HCT116 (cell line): ENCODE measurements at regions not wholly inside any gene's neighbourhood (a gene's known extent, or its start where the extent isn't known, plus 50 kb on each side); places are given as distances from the start of the nearest gene placed in this dataset.

Source experiments
- ATAC-seq: fragments of 200-7000 bp; cut with Tn5 transposase; 2 replicates; pipeline ENCODE4 v1.9.1; 2020; ENCODE audit warnings: mild to moderate bottlenecking, moderate library complexity
- BruUV-seq: library from RNA; stranded (reverse); fragments of 400-500 nt; replicated peaks from 2 replicates; lab custom pipeline; 2021; lab: Mats Ljungman, UMichigan
- CTCF ChIA-PET: fragments of 300-600 bp; sonication (Branson Sonifier 250); formaldehyde crosslinking; loops from one replicate; lab custom pipeline; 2021; ENCODE audit warnings: antibody characterized with exemption; lab: Charles Lee
- POLR2A ChIA-PET: fragments of 300-600, 350-600 bp; sonication (Branson Sonifier 250); formaldehyde crosslinking; loops from one replicate; lab custom pipeline; 2021; ENCODE audit warnings: antibody characterized with exemption; lab: Charles Lee
- RAD21 ChIA-PET, 2 experiments: fragments of 300-600 bp; sonication (Branson Sonifier 250); formaldehyde crosslinking; loops; one replicate each; lab custom pipeline; 2023; ENCODE audit warnings: low total read pairs in 2 of 2; ENCODE audit not compliant: uncharacterized antibody in 2 of 2, unreplicated experiment in 2 of 2, low non-redundant PET in 1 of 2; lab: Charles Lee
- DNase-seq: peaks from one replicate; pipeline ENCODE4 v3.0.0-alpha.2; 2010; ENCODE audit warnings: low read depth, low spot score
- H2AFZ ChIP-seq: fragments of 200-600 bp; shearing (Covaris generic), sonication (generic); 2 replicates; pipeline ENCODE4 v1.6.1; 2017; ENCODE audit warnings: low read depth, mixed run types, mixed read lengths, antibody characterized with exemption, low read length; ENCODE audit not compliant: poor library complexity, severe bottlenecking
- H3K27ac ChIP-seq: 2 replicates; pipeline ENCODE4 v1.5.1; 2012; ENCODE audit warnings: low read depth, low read length
- H3K27me3 ChIP-seq: fragments of 200-600 bp; sonication (generic); 2 replicates; pipeline ENCODE4 v1.6.1; 2016; ENCODE audit warnings: mixed run types, low read length, mixed read lengths; ENCODE audit not compliant: insufficient read depth
- H3K36me3 ChIP-seq, 2 experiments: fragments of 200-500 bp in 1 of 2; fragments of 200-600 bp in 1 of 2; sonication (Bioruptor generic) in 1 of 2; sonication (generic) in 1 of 2; 2 replicates each; pipeline versions ENCODE4 v1.5.1 to v1.6.1; 2014 to 2016; ENCODE audit warnings: low read length in 2 of 2, inconsistent platforms in 1 of 2, mixed read lengths in 1 of 2, mixed run types in 1 of 2; ENCODE audit not compliant: insufficient read depth in 2 of 2, control insufficient read depth in 1 of 2
- H3K4me1 ChIP-seq, 2 experiments: fragments of 200-600 bp in 1 of 2; sonication (generic) in 1 of 2; 2 replicates each; pipeline versions ENCODE4 v1.5.1 to v1.6.1; 2012 to 2017; ENCODE audit warnings: low read length in 2 of 2, inconsistent platforms in 1 of 2, mild to moderate bottlenecking in 1 of 2, mixed read lengths in 1 of 2, mixed run types in 1 of 2, moderate library complexity in 1 of 2; ENCODE audit not compliant: insufficient read depth in 2 of 2, control insufficient read depth in 1 of 2
- H3K4me2 ChIP-seq: fragments of 200-600 bp; sonication (generic); 2 replicates; pipeline ENCODE4 v1.6.1; 2017; ENCODE audit warnings: mixed run types, low read length, mixed read lengths
- H3K4me3 ChIP-seq, 2 experiments: fragments of 200-600 bp in 1 of 2; sonication (generic) in 1 of 2; replicated peaks in 1 of 2; 2 replicates each; pipeline ENCODE4 v1.5.1; 2011 to 2016; ENCODE audit warnings: low read length in 2 of 2, control low read depth in 1 of 2, low read depth in 1 of 2, mild to moderate bottlenecking in 1 of 2, mixed read lengths in 1 of 2, mixed run types in 1 of 2
- H3K79me2 ChIP-seq: fragments of 200-600 bp; sonication (generic); 2 replicates; pipeline ENCODE4 v1.6.1; 2017; ENCODE audit warnings: mild to moderate bottlenecking, mixed run types, low read length, moderate library complexity, mixed read lengths; ENCODE audit not compliant: insufficient read depth
- H3K9ac ChIP-seq: fragments of 200-600 bp; sonication (generic); 2 replicates; pipeline ENCODE4 v1.6.1; 2016; ENCODE audit warnings: low read length, mixed read lengths
- H3K9me2 ChIP-seq: fragments of 200-600 bp; sonication (generic), shearing (Covaris generic); 2 replicates; pipeline ENCODE4 v1.6.1; 2017; ENCODE audit warnings: mixed run types, mild to moderate bottlenecking, moderate library complexity; ENCODE audit not compliant: insufficient read depth
- H3K9me3 ChIP-seq, 2 experiments: fragments of 200-500 bp in 1 of 2; fragments of 200-600 bp in 1 of 2; sonication (Bioruptor generic) in 1 of 2; sonication (generic) in 1 of 2; 2 replicates each; pipeline ENCODE4 v1.6.1; 2014 to 2017; ENCODE audit warnings: low read length in 2 of 2, mixed read lengths in 2 of 2, inconsistent platforms in 1 of 2, low read depth in 1 of 2, mild to moderate bottlenecking in 1 of 2, mixed run types in 1 of 2, moderate library complexity in 1 of 2; ENCODE audit not compliant: control insufficient read depth in 1 of 2, insufficient read depth in 1 of 2
- H4K20me1 ChIP-seq: fragments of 200-600 bp; sonication (generic), shearing (Covaris generic); 2 replicates; pipeline ENCODE4 v1.6.1; 2017; ENCODE audit warnings: mixed run types, mild to moderate bottlenecking, moderate library complexity; ENCODE audit not compliant: insufficient read depth
- ATF3 ChIP-seq: IDR thresholded peaks from 2 replicates; pipeline ENCODE4 v1.6.1; 2012
- CBX3 ChIP-seq: IDR thresholded peaks from 2 replicates; pipeline ENCODE4 v1.6.1; 2012; ENCODE audit warnings: low read depth
- CEBPB ChIP-seq: IDR thresholded peaks from 2 replicates; pipeline ENCODE4 v1.6.1; 2012; ENCODE audit warnings: low read depth
- CTCF ChIP-seq, 3 experiments: fragments of 200-600 bp in 1 of 3; sonication (generic) in 1 of 3; IDR thresholded peaks in 2 of 3; conservative IDR thresholded peaks in 1 of 3; 2 replicates each; pipeline ENCODE4 v1.5.1; 2012 to 2017; ENCODE audit warnings: low read depth in 2 of 3, low read length in 2 of 3, antibody characterized with exemption in 1 of 3, borderline replicate concordance in 1 of 3, control low read depth in 1 of 3, mild to moderate bottlenecking in 1 of 3, mixed read lengths in 1 of 3, mixed run types in 1 of 3, moderate library complexity in 1 of 3; ENCODE audit not compliant: insufficient read depth in 1 of 3
- EGR1 ChIP-seq: IDR thresholded peaks from 2 replicates; pipeline ENCODE4 v1.6.1; 2012; ENCODE audit warnings: low read depth
- ELF1 ChIP-seq: IDR thresholded peaks from 2 replicates; pipeline ENCODE4 v1.6.1; 2012; ENCODE audit warnings: low read depth, borderline replicate concordance
- EZH2phosphoT487 ChIP-seq: fragments of 200-600 bp; IDR thresholded peaks from 2 replicates; pipeline ENCODE4 v1.6.1; 2018; ENCODE audit warnings: antibody characterized with exemption, borderline replicate concordance
- FOSL1 ChIP-seq: IDR thresholded peaks from 2 replicates; pipeline ENCODE4 v1.6.1; 2012; ENCODE audit warnings: low read depth
- JUND ChIP-seq: IDR thresholded peaks from 2 replicates; pipeline ENCODE4 v1.6.1; 2012
- MAX ChIP-seq: IDR thresholded peaks from 2 replicates; pipeline ENCODE4 v1.6.1; 2012
- POLR2A ChIP-seq: IDR thresholded peaks from 2 replicates; pipeline ENCODE4 v1.7.0; 2011; ENCODE audit warnings: borderline replicate concordance; ENCODE audit not compliant: insufficient read depth, insufficient read length; ENCODE audit errors: extremely low read depth
- RAD21 ChIP-seq: IDR thresholded peaks from 2 replicates; pipeline ENCODE4 v1.6.1; 2012; ENCODE audit warnings: low read depth, mild to moderate bottlenecking
- REST ChIP-seq: IDR thresholded peaks from 2 replicates; pipeline ENCODE4 v1.6.1; 2012; ENCODE audit warnings: low read depth
- SIN3A ChIP-seq: IDR thresholded peaks from 2 replicates; pipeline ENCODE4 v1.6.1; 2012; ENCODE audit warnings: low read depth
- SP1 ChIP-seq: IDR thresholded peaks from 2 replicates; pipeline ENCODE4 v1.6.1; 2012; ENCODE audit warnings: low read depth
- TCF7L2 ChIP-seq: IDR thresholded peaks from 2 replicates; pipeline ENCODE4 v1.7.0; 2011; ENCODE audit warnings: borderline replicate concordance, inconsistent platforms; ENCODE audit not compliant: insufficient read depth, insufficient read length; ENCODE audit errors: extremely low read depth
- YY1 ChIP-seq: IDR thresholded peaks from 2 replicates; pipeline ENCODE4 v1.6.1; 2011; ENCODE audit warnings: low read length, low read depth, moderate library complexity, mild to moderate bottlenecking; ENCODE audit not compliant: insufficient replicate concordance; ENCODE audit errors: extremely low read depth
- ZBTB33 ChIP-seq: IDR thresholded peaks from 2 replicates; pipeline ENCODE4 v1.6.1; 2011; ENCODE audit warnings: mild to moderate bottlenecking, low read length, moderate library complexity; ENCODE audit not compliant: insufficient replicate concordance; ENCODE audit errors: extremely low read depth
- ZFX ChIP-seq: fragments of 450-650 bp; IDR thresholded peaks from 2 replicates; pipeline ENCODE4 v1.6.1; 2017
- ZNF274 ChIP-seq: fragments of 200-500 bp; sonication (Bioruptor generic); IDR thresholded peaks from 2 replicates; pipeline ENCODE4 v1.6.1; 2014; ENCODE audit warnings: mild to moderate bottlenecking, low read depth, low read length, inconsistent platforms
- intact Hi-C: fragments of 100-400 bp; cut with micrococcal nuclease; formaldehyde crosslinking; loops from 2 replicates; pipeline ENCODE4 v1.10.0; 2022

GRCh38 chr3:51605938-51606337, 65.1 kb upstream of the TEX264 start:
- no peak for ATAC-seq
- Histone ChIP-seq H3K4me1 (no peaks in the 10 kb centered on the region), H3K36me3 (no peaks in the 10 kb centered on the region), H3K9me2 (no peaks in the 10 kb centered on the region), H3K9ac (no peak overlapping the region), H3K79me2 (peaks cover 18% of the 10 kb centered on the region; the same call in 1 of the 2 replicates), H3K9me3 (no peaks in the 10 kb centered on the region), H3K27ac (no peak overlapping the region), H3K4me3 (no peak overlapping the region), H3K27me3 (no peaks in the 10 kb centered on the region), H3K4me2 (no peak overlapping the region), H2AFZ (no peak overlapping the region), H4K20me1 (no peaks in the 10 kb centered on the region)
- intact Hi-C loops = no loop called here
- POLR2A ChIA-PET = no interaction called here
- BruUV-seq = no TSS peak
- TF ChIP-seq FOSL1 = no peak
- TF ChIP-seq ZNF274 = no peak
- TF ChIP-seq ZBTB33 = no peak
- no peak for TF ChIP-seq EGR1
- no peak for TF ChIP-seq MAX
- TF ChIP-seq SIN3A = no peak
- TF ChIP-seq JUND = no peak
- no peak for TF ChIP-seq CEBPB
- TF ChIP-seq CTCF (IDR thresholded peaks at IDR 0.05 in 2 of 3, conservative IDR thresholded peaks at IDR 0.05 in 1 of 3; ENCODE audit: borderline replicate concordance in 1 of 3, insufficient read depth in 1 of 3, low read depth in 2 of 3, low read length in 2 of 3) = no peak
- TF ChIP-seq REST = no peak
- no peak for TF ChIP-seq TCF7L2
- TF ChIP-seq ATF3 = no peak
- TF ChIP-seq POLR2A = no peak
- no peak for TF ChIP-seq EZH2phosphoT487
- TF ChIP-seq CBX3 = no peak
- no peak for TF ChIP-seq ZFX
- TF ChIP-seq YY1 = no peak
- TF ChIP-seq RAD21 = no peak
- TF ChIP-seq ELF1 = no peak
- TF ChIP-seq SP1 = no peak
- no peak for DNase-seq
- RAD21 ChIA-PET = no interaction called here
- CTCF ChIA-PET = no interaction called here
